HG03575 (cell line): ENCODE measurements at regions not wholly inside any gene's neighbourhood (a gene's known extent, or its start where the extent isn't known, plus 50 kb on each side); places are given as distances from the start of the nearest gene placed in this dataset.

Source experiments
- ATAC-seq: cut with Tn5 transposase; IDR thresholded peaks from one replicate; pipeline ENCODE4 v1.9.1; 2021; ENCODE audit not compliant: unreplicated experiment, insufficient number of reproducible peaks, low FRiP score; ENCODE audit errors: extremely low read depth

GRCh38 chr3:181952929-181953328, 241.2 kb downstream of the SOX2 start:
- no peak for ATAC-seq

GRCh38 chr3:181955566-181955965, 243.8 kb downstream of the SOX2 start:
- no peak for ATAC-seq

GRCh38 chr3:181956122-181956521, 244.4 kb downstream of the SOX2 start:
- no peak for ATAC-seq

- ATAC-seq, result no peak
Observed at GRCh38 chr3:181966393-181966792, 254.7 kb downstream of the SOX2 start.

GRCh38 chr3:181969925-181970324, 258.2 kb downstream of the SOX2 start:
- ATAC-seq, result no peak

GRCh38 chr3:181971424-181971823, 259.7 kb downstream of the SOX2 start:
- no peak for ATAC-seq

- ATAC-seq, result no peak
Observed at GRCh38 chr3:181974198-181974597, 262.5 kb downstream of the SOX2 start.

- ATAC-seq, result no peak
Observed at GRCh38 chr3:181976526-181976925, 264.8 kb downstream of the SOX2 start.

GRCh38 chr3:181985386-181985785, 273.7 kb downstream of the SOX2 start:
- no peak for ATAC-seq

GRCh38 chr3:181987736-181988135, 276.0 kb downstream of the SOX2 start:
- ATAC-seq, result no peak

- no peak for ATAC-seq
Observed at GRCh38 chr3:181998828-181999227, 287.1 kb downstream of the SOX2 start.

GRCh38 chr3:181999314-181999713, 287.6 kb downstream of the SOX2 start:
- no peak for ATAC-seq

GRCh38 chr3:182000447-182000846, 288.7 kb downstream of the SOX2 start:
- ATAC-seq, result no peak

- no peak for ATAC-seq
Observed at GRCh38 chr3:182005219-182005618, 293.5 kb downstream of the SOX2 start.

GRCh38 chr3:182005701-182006100, 294.0 kb downstream of the SOX2 start:
- no peak for ATAC-seq

- ATAC-seq, result no peak
Observed at GRCh38 chr3:182006431-182006830, 294.7 kb downstream of the SOX2 start.

GRCh38 chr3:182007441-182007840, 295.7 kb downstream of the SOX2 start:
- ATAC-seq, result no peak

GRCh38 chr3:182018361-182018760, 306.6 kb downstream of the SOX2 start:
- no peak for ATAC-seq

- ATAC-seq, result no peak
Observed at GRCh38 chr3:182019926-182020325, 308.2 kb downstream of the SOX2 start.

- ATAC-seq, result no peak
Observed at GRCh38 chr3:182023843-182024242, 312.1 kb downstream of the SOX2 start.

GRCh38 chr3:182027366-182027765, 315.6 kb downstream of the SOX2 start:
- no peak for ATAC-seq

- ATAC-seq, result no peak
Observed at GRCh38 chr3:182028081-182028480, 316.4 kb downstream of the SOX2 start.
